SK-N-SH (cell line): ENCODE measurements at regions not wholly inside any gene's neighbourhood (a gene's known extent, or its start where the extent isn't known, plus 50 kb on each side); places are given as distances from the start of the nearest gene placed in this dataset.

ENCODE experiments used
- CTCF ChIA-PET: fragments of 300-600, 350-600 bp; formaldehyde crosslinking; extraction: SDS; loops from one replicate; lab custom pipeline; 2021; lab: Yijun Ruan, JAX
- POLR2A ChIA-PET: fragments of 350-600 bp; sonication (Branson Sonifier 250); formaldehyde crosslinking; extraction: SDS; loops from one replicate; lab custom pipeline; 2020; ENCODE audit warnings: antibody characterized with exemption, inconsistent platforms; lab: Yijun Ruan, JAX
- DNase-seq: peaks from one replicate; pipeline ENCODE4 v3.0.0; 2012
- H2AFZ ChIP-seq: fragments of 200-600 bp; sonication (generic); 2 replicates; pipeline ENCODE4 v1.8.1; 2016; ENCODE audit warnings: antibody characterized with exemption, mild to moderate bottlenecking, low read depth
- H3F3A ChIP-seq: fragments of 200-600 bp; sonication (generic); replicated peaks from 2 replicates; pipeline ENCODE3; 2016; ENCODE audit warnings: antibody characterized with exemption, mild to moderate bottlenecking; ENCODE audit not compliant: insufficient read depth
- H3K27ac ChIP-seq, 2 experiments: fragments of 200-500 bp in 1 of 2; fragments of 200-600 bp in 1 of 2; sonication (Bioruptor generic) in 1 of 2; sonication (generic), shearing (Covaris generic) in 1 of 2; 2 replicates each; pipeline versions ENCODE4 v1.5.1 to v1.6.1; 2014 to 2016; ENCODE audit warnings: low read depth in 2 of 2, inconsistent platforms in 1 of 2, low read length in 1 of 2, mild to moderate bottlenecking in 1 of 2, mixed read lengths in 1 of 2
- H3K27me3 ChIP-seq: fragments of 200-600 bp; sonication (generic), shearing (Covaris generic); 2 replicates; pipeline ENCODE4 v1.6.1; 2016; ENCODE audit warnings: mixed run types; ENCODE audit not compliant: insufficient read depth
- H3K36me3 ChIP-seq, 2 experiments: fragments of 200-500 bp in 1 of 2; fragments of 200-600 bp in 1 of 2; sonication (Bioruptor generic) in 1 of 2; sonication (generic) in 1 of 2; replicated peaks in 1 of 2; 2 replicates each; pipeline versions ENCODE3 to v1.5.1; 2014 to 2016; ENCODE audit warnings: low read length in 1 of 2, mild to moderate bottlenecking in 1 of 2; ENCODE audit not compliant: insufficient read depth in 2 of 2, control insufficient read depth in 1 of 2
- H3K4me1 ChIP-seq, 2 experiments: fragments of 200-500 bp in 1 of 2; fragments of 200-600 bp in 1 of 2; sonication (Bioruptor generic) in 1 of 2; sonication (generic), shearing (Covaris generic) in 1 of 2; 2 replicates each; pipeline versions ENCODE4 v1.5.1 to v1.6.1; 2014 to 2016; ENCODE audit warnings: low read depth in 1 of 2, low read length in 1 of 2, mixed run types in 1 of 2; ENCODE audit not compliant: insufficient read depth in 2 of 2, control insufficient read depth in 1 of 2
- H3K4me2 ChIP-seq: fragments of 200-600 bp; sonication (generic), shearing (Covaris generic); 2 replicates; pipeline ENCODE4 v1.6.1; 2017; ENCODE audit warnings: mixed run types
- H3K4me3 ChIP-seq, 2 experiments: fragments of 200-500 bp in 1 of 2; fragments of 200-600 bp in 1 of 2; sonication (Bioruptor generic) in 1 of 2; sonication (generic), shearing (Covaris generic) in 1 of 2; 2 replicates each; pipeline versions ENCODE4 v1.5.1 to v1.8.1; 2014 to 2016; ENCODE audit warnings: low read depth in 2 of 2, inconsistent platforms in 1 of 2, low read length in 1 of 2, mild to moderate bottlenecking in 1 of 2, mixed read lengths in 1 of 2, moderate library complexity in 1 of 2
- H3K79me2 ChIP-seq: fragments of 200-600 bp; sonication (generic); 2 replicates; pipeline ENCODE4 v1.8.1; 2017; ENCODE audit warnings: mild to moderate bottlenecking; ENCODE audit not compliant: insufficient read depth
- H3K9ac ChIP-seq: fragments of 200-600 bp; sonication (generic); 2 replicates; pipeline ENCODE4 v1.6.1; 2017; ENCODE audit warnings: mixed run types
- H3K9me2 ChIP-seq: fragments of 200-600 bp; sonication (generic); 2 replicates; pipeline ENCODE4 v1.6.1; 2017; ENCODE audit warnings: mixed run types
- H3K9me3 ChIP-seq: fragments of 200-600 bp; sonication (generic); 2 replicates; pipeline ENCODE4 v1.6.1; 2017; ENCODE audit warnings: mixed run types, mild to moderate bottlenecking, moderate library complexity
- H4K20me1 ChIP-seq: fragments of 200-600 bp; sonication (generic); 2 replicates; pipeline ENCODE4 v1.6.1; 2017; ENCODE audit warnings: mild to moderate bottlenecking, mixed run types; ENCODE audit not compliant: insufficient read depth
- CHD2 ChIP-seq: fragments of 150-350 bp; IDR thresholded peaks from 2 replicates; pipeline ENCODE4 v1.6.1; 2018; ENCODE audit warnings: low read length; ENCODE audit not compliant: partially characterized antibody
- FOSL2 ChIP-seq: IDR thresholded peaks from 2 replicates; pipeline ENCODE4 v1.4.0; 2012; ENCODE audit warnings: low read depth, mild to moderate bottlenecking, moderate library complexity, borderline replicate concordance
- FOXM1 ChIP-seq: IDR thresholded peaks from 2 replicates; pipeline ENCODE4 v1.4.0; 2012; ENCODE audit warnings: low read depth, mild to moderate bottlenecking
- GABPA ChIP-seq: IDR thresholded peaks from 2 replicates; pipeline ENCODE4 v1.4.0; 2012; ENCODE audit warnings: low read depth, mild to moderate bottlenecking
- GATA2 ChIP-seq: sonication (generic); formaldehyde crosslinking; IDR thresholded peaks from 2 replicates; pipeline ENCODE4 v1.5.0; 2020; ENCODE audit warnings: mild to moderate bottlenecking, missing genetic modification reagents
- JUND ChIP-seq: IDR thresholded peaks from 2 replicates; pipeline ENCODE4 v1.4.0; 2012
- MXI1 ChIP-seq: IDR thresholded peaks from 2 replicates; pipeline ENCODE4 v1.6.1; 2012; ENCODE audit warnings: mild to moderate bottlenecking, low read depth, low read length, improper control_type of control experiment
- NFIC ChIP-seq: IDR thresholded peaks from 2 replicates; pipeline ENCODE4 v1.4.0; 2012; ENCODE audit warnings: borderline replicate concordance
- RAD21 ChIP-seq: IDR thresholded peaks from 2 replicates; pipeline ENCODE4 v1.6.1; 2012; ENCODE audit warnings: mild to moderate bottlenecking, low read length
- RCOR1 ChIP-seq: fragments of 150-350 bp; IDR thresholded peaks from 2 replicates; pipeline ENCODE4 v1.6.1; 2017; ENCODE audit warnings: antibody characterized with exemption, low read length
- RFX5 ChIP-seq: IDR thresholded peaks from 2 replicates; pipeline ENCODE4 v1.6.1; 2012; ENCODE audit warnings: mild to moderate bottlenecking, improper control_type of control experiment, low read length
- RXRA ChIP-seq: IDR thresholded peaks from 2 replicates; pipeline ENCODE4 v1.4.0; 2012; ENCODE audit warnings: low read depth, mild to moderate bottlenecking, borderline replicate concordance
- TCF12 ChIP-seq: IDR thresholded peaks from 2 replicates; pipeline ENCODE4 v1.4.0; 2012
- TEAD4 ChIP-seq: IDR thresholded peaks from 2 replicates; pipeline ENCODE4 v1.4.0; 2012; ENCODE audit warnings: mild to moderate bottlenecking, borderline replicate concordance; ENCODE audit not compliant: insufficient read depth
- YY1 ChIP-seq: IDR thresholded peaks from 2 replicates; pipeline ENCODE4 v1.4.0; 2012; ENCODE audit warnings: low read depth, mild to moderate bottlenecking
- WGBS: methylation state at CpG from one replicate; pipeline ENCODE4 v1.1.6; 2017; ENCODE audit warnings: low lambda C conversion rate; 5-methylcytosine and 5-hydroxymethylcytosine counted together
- TF ChIP-seq, protein P1 (sequence below): IDR thresholded peaks from 2 replicates; pipeline ENCODE4 v1.4.0; 2012; ENCODE audit warnings: low read depth
- TF ChIP-seq, protein P2 (sequence below): fragments of 200-600 bp; sonication (generic); IDR thresholded peaks from 2 replicates; pipeline ENCODE4 v1.6.1; 2017; ENCODE audit warnings: antibody characterized with exemption, mild to moderate bottlenecking, moderate library complexity
- TF ChIP-seq, protein P3 (sequence below): IDR thresholded peaks from 2 replicates; pipeline ENCODE4; 2012
- TF ChIP-seq, protein P4 (sequence below): IDR thresholded peaks from 2 replicates; pipeline ENCODE4 v1.4.0; 2012; ENCODE audit warnings: low read depth, borderline replicate concordance
- TF ChIP-seq, protein P5 (sequence below): IDR thresholded peaks from 2 replicates; pipeline ENCODE4 v1.4.0; 2012; ENCODE audit warnings: low read depth, borderline replicate concordance
- TF ChIP-seq, protein P6 (sequence below): fragments of 150-350 bp; IDR thresholded peaks from 2 replicates; pipeline ENCODE4 v1.6.1; 2017; ENCODE audit warnings: antibody characterized with exemption, low read length, low read depth, borderline replicate concordance

DNA sequence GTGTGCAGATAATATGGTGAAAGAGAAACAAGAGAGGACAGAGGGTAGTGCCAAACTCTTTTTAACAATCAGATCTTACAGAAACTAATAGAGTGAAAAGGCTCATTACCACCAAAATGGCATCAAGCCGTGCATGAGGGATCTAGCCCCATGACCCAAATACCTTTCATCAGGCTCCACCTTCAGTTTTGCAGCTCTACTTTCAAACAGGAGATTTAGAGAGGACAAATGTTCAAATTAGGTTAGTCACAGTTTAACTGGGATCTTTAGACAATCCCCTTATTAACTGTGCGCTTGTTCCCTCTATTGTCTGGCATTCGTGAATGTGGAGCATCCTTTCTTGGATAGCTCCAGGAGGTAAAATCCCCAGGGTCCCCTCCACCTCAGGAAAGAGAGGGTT is 1209.3 kb upstream of the CHAC2 start:
- ChIA-PET POLR2A (no interaction called here), CTCF (no interaction called here)
- no peaks in the 10 kb centered on the region for H3K27me3 ChIP-seq
- H3K4me1 ChIP-seq: no peaks in the 10 kb centered on the region
- H3K4me2 ChIP-seq: no peak overlapping the region
- no peaks in the 10 kb centered on the region for H3F3A ChIP-seq
- no peaks in the 10 kb centered on the region for H3K9me2 ChIP-seq
- H3K36me3 ChIP-seq: no peaks in the 10 kb centered on the region
- no peak overlapping the region for H2AFZ ChIP-seq
- H3K79me2 ChIP-seq: no peaks in the 10 kb centered on the region
- no peak overlapping the region for H3K9ac ChIP-seq
- no peak for DNase-seq
- H3K27ac ChIP-seq: no peak overlapping the region
- no peak overlapping the region for H3K4me3 ChIP-seq
- WGBS: 22% methylated on average over 3 of the region's 3 CpGs
- H4K20me1 ChIP-seq: no peaks in the 10 kb centered on the region
- no peak for TF ChIP-seq TEAD4
- TF ChIP-seq TCF12: no peak
- no peak for TF ChIP-seq RFX5
- TF ChIP-seq GABPA: no peak
- TF ChIP-seq YY1: no peak
- TF ChIP-seq JUND: no peak
- no peak for TF ChIP-seq RAD21
- no peak for TF ChIP-seq CHD2
- TF ChIP-seq, protein P1, sequence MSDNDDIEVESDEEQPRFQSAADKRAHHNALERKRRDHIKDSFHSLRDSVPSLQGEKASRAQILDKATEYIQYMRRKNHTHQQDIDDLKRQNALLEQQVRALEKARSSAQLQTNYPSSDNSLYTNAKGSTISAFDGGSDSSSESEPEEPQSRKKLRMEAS: no peak
- no peak for TF ChIP-seq FOSL2
- no peak for TF ChIP-seq RXRA
- no peak for TF ChIP-seq RCOR1
- TF ChIP-seq, protein P2, sequence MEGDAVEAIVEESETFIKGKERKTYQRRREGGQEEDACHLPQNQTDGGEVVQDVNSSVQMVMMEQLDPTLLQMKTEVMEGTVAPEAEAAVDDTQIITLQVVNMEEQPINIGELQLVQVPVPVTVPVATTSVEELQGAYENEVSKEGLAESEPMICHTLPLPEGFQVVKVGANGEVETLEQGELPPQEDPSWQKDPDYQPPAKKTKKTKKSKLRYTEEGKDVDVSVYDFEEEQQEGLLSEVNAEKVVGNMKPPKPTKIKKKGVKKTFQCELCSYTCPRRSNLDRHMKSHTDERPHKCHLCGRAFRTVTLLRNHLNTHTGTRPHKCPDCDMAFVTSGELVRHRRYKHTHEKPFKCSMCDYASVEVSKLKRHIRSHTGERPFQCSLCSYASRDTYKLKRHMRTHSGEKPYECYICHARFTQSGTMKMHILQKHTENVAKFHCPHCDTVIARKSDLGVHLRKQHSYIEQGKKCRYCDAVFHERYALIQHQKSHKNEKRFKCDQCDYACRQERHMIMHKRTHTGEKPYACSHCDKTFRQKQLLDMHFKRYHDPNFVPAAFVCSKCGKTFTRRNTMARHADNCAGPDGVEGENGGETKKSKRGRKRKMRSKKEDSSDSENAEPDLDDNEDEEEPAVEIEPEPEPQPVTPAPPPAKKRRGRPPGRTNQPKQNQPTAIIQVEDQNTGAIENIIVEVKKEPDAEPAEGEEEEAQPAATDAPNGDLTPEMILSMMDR: no peak
- TF ChIP-seq, all 33 proteins: peak for 0
- H3K9me3 ChIP-seq: no peaks in the 10 kb centered on the region

DNA sequence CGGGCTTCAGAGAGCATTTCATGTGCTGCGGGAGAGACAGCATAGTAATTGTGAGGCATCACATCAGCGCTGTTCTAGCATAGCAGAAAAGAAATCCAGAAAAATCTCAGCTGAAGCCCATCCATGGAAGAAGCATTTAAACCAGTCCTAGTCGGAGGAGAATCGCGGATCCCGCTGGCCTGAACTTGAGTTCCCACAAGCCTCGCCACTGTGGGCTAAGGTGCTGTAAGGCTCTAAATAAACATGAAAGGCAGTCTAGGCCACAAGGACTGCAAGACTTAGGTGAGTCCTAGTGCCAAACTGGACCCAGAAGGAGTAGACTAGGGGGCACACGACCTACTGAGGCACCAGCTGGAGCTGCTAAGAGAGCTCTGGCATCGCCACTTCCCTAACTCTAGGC is 1225.3 kb upstream of the CHAC2 start:
- CTCF ChIA-PET: no interaction called here
- no peaks in the 10 kb centered on the region for H4K20me1 ChIP-seq
- TF ChIP-seq, protein P3, sequence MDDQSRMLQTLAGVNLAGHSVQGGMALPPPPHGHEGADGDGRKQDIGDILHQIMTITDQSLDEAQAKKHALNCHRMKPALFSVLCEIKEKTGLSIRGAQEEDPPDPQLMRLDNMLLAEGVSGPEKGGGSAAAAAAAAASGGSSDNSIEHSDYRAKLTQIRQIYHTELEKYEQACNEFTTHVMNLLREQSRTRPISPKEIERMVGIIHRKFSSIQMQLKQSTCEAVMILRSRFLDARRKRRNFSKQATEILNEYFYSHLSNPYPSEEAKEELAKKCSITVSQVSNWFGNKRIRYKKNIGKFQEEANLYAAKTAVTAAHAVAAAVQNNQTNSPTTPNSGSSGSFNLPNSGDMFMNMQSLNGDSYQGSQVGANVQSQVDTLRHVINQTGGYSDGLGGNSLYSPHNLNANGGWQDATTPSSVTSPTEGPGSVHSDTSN: no peak
- TF ChIP-seq, protein P4, sequence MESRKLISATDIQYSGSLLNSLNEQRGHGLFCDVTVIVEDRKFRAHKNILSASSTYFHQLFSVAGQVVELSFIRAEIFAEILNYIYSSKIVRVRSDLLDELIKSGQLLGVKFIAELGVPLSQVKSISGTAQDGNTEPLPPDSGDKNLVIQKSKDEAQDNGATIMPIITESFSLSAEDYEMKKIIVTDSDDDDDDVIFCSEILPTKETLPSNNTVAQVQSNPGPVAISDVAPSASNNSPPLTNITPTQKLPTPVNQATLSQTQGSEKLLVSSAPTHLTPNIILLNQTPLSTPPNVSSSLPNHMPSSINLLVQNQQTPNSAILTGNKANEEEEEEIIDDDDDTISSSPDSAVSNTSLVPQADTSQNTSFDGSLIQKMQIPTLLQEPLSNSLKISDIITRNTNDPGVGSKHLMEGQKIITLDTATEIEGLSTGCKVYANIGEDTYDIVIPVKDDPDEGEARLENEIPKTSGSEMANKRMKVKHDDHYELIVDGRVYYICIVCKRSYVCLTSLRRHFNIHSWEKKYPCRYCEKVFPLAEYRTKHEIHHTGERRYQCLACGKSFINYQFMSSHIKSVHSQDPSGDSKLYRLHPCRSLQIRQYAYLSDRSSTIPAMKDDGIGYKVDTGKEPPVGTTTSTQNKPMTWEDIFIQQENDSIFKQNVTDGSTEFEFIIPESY: no peak
- TF ChIP-seq MXI1 (no peak), NFIC (no peak), TEAD4 (no peak), GATA2 (CRISPR knock-in tag) (no peak), FOXM1 (no peak), RAD21 (no peak)
- TF ChIP-seq, protein P5, sequence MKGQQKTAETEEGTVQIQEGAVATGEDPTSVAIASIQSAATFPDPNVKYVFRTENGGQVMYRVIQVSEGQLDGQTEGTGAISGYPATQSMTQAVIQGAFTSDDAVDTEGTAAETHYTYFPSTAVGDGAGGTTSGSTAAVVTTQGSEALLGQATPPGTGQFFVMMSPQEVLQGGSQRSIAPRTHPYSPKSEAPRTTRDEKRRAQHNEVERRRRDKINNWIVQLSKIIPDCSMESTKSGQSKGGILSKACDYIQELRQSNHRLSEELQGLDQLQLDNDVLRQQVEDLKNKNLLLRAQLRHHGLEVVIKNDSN: no peak
- TF ChIP-seq, protein P1: no peak
- TF ChIP-seq, protein P6, sequence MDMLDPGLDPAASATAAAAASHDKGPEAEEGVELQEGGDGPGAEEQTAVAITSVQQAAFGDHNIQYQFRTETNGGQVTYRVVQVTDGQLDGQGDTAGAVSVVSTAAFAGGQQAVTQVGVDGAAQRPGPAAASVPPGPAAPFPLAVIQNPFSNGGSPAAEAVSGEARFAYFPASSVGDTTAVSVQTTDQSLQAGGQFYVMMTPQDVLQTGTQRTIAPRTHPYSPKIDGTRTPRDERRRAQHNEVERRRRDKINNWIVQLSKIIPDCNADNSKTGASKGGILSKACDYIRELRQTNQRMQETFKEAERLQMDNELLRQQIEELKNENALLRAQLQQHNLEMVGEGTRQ: no peak

More for the DNA sequence above, 1225.3 kb upstream of the CHAC2 start:
- no peak for DNase-seq
- Histone ChIP-seq H3K27ac (no peak overlapping the region), H2AFZ (no peak overlapping the region), H3K4me3 (no peak overlapping the region), H3K79me2 (no peaks in the 10 kb centered on the region), H3K27me3 (no peaks in the 10 kb centered on the region), H3K9me2 (no peaks in the 10 kb centered on the region), H3K4me2 (no peak overlapping the region), H3F3A (no peaks in the 10 kb centered on the region), H3K9me3 (no peaks in the 10 kb centered on the region), H3K36me3 (no peaks in the 10 kb centered on the region), H3K9ac (no peak overlapping the region), H3K4me1 (no peaks in the 10 kb centered on the region)
- POLR2A ChIA-PET: no interaction called here
- WGBS: 17% methylated on average over 1 of the region's 10 CpGs
